H9 (cell line): ENCODE measurements at regions not wholly inside any gene's neighbourhood (a gene's known extent, or its start where the extent isn't known, plus 50 kb on each side); places are given as distances from the start of the nearest gene placed in this dataset.

Experiments
- DNase-seq: peaks from one replicate; pipeline ENCODE4 v3.0.0-alpha.2; 2017
- H2AFZ ChIP-seq: one replicate; pipeline ENCODE4 v1.6.1; 2013; ENCODE audit warnings: mild to moderate bottlenecking, low read length, control low read depth, moderate library complexity
- H2AK5ac ChIP-seq: 2 replicates; pipeline ENCODE4 v1.6.1; 2013; ENCODE audit warnings: low read length, control low read depth, mixed read lengths; ENCODE audit not compliant: insufficient read length
- H2BK120ac ChIP-seq: one replicate; pipeline ENCODE4 v1.6.1; 2013; ENCODE audit warnings: low read depth, mild to moderate bottlenecking, low read length, control low read depth, inconsistent platforms; ENCODE audit not compliant: poor library complexity, severe bottlenecking
- H2BK12ac ChIP-seq: 2 replicates; pipeline ENCODE4 v1.6.1; 2013; ENCODE audit warnings: low read length, control low read depth, mixed read lengths, low read depth; ENCODE audit not compliant: insufficient read length
- H2BK15ac ChIP-seq: 2 replicates; pipeline ENCODE4 v1.6.1; 2013; ENCODE audit warnings: low read depth, low read length, control low read depth
- H2BK20ac ChIP-seq: one replicate; pipeline ENCODE4 v1.6.1; 2013; ENCODE audit warnings: low read depth, mild to moderate bottlenecking, low read length, control low read depth, inconsistent platforms; ENCODE audit not compliant: poor library complexity, severe bottlenecking
- H2BK5ac ChIP-seq: 2 replicates; pipeline ENCODE4 v1.6.1; 2013; ENCODE audit warnings: low read length, control low read depth, mixed read lengths; ENCODE audit not compliant: insufficient read length
- H3K14ac ChIP-seq: 2 replicates; pipeline ENCODE4 v1.6.1; 2013; ENCODE audit warnings: low read length, control low read depth; ENCODE audit not compliant: insufficient read depth
- H3K18ac ChIP-seq: 2 replicates; pipeline ENCODE4 v1.6.1; 2013; ENCODE audit warnings: low read depth, mild to moderate bottlenecking, mixed read lengths, low read length, control low read depth; ENCODE audit not compliant: insufficient read length
- H3K23ac ChIP-seq: 2 replicates; pipeline ENCODE4 v1.6.1; 2013; ENCODE audit warnings: low read length, control low read depth, mixed read lengths, low read depth; ENCODE audit not compliant: insufficient read length
- H3K23me2 ChIP-seq: 2 replicates; pipeline ENCODE4 v1.6.1; 2013; ENCODE audit warnings: low read depth, mild to moderate bottlenecking, mixed read lengths, low read length, control low read depth; ENCODE audit not compliant: insufficient read length, poor library complexity, severe bottlenecking
- H3K27ac ChIP-seq: 2 replicates; pipeline ENCODE4 v1.5.1; 2013; ENCODE audit warnings: low read length, control low read depth, mixed read lengths, low read depth; ENCODE audit not compliant: insufficient read length
- H3K27me3 ChIP-seq: 2 replicates; pipeline ENCODE4 v1.6.1; 2013; ENCODE audit warnings: low read length, control low read depth, inconsistent platforms; ENCODE audit not compliant: insufficient read depth
- H3K4ac ChIP-seq: 2 replicates; pipeline ENCODE4 v1.6.1; 2013; ENCODE audit warnings: low read depth, mild to moderate bottlenecking, control low read depth, inconsistent platforms, low read length, moderate library complexity
- H3K4me1 ChIP-seq: 2 replicates; pipeline ENCODE4 v1.6.1; 2013; ENCODE audit warnings: low read length, control low read depth, inconsistent platforms; ENCODE audit not compliant: insufficient read depth
- H3K4me2 ChIP-seq: 2 replicates; pipeline ENCODE4 v1.6.1; 2013; ENCODE audit warnings: low read length, control low read depth, mixed read lengths; ENCODE audit not compliant: insufficient read length, insufficient read depth
- H3K56ac ChIP-seq: 2 replicates; pipeline ENCODE4 v1.6.1; 2013; ENCODE audit warnings: low read depth, mild to moderate bottlenecking, mixed read lengths, low read length, control low read depth; ENCODE audit not compliant: insufficient read length
- H3K79me1 ChIP-seq: 2 replicates; pipeline ENCODE4 v1.6.1; 2013; ENCODE audit warnings: low read depth, mild to moderate bottlenecking, moderate library complexity, low read length, control low read depth, inconsistent platforms; ENCODE audit not compliant: insufficient read depth, poor library complexity, severe bottlenecking
- H3K79me2 ChIP-seq: 2 replicates; pipeline ENCODE4 v1.6.1; 2013; ENCODE audit warnings: low read length, control low read depth, inconsistent platforms; ENCODE audit not compliant: insufficient read depth
- H3K9ac ChIP-seq: 2 replicates; pipeline ENCODE4 v1.6.1; 2013; ENCODE audit warnings: low read length, control low read depth, mixed read lengths; ENCODE audit not compliant: insufficient read length; ENCODE audit errors: extremely low read depth
- H3K9me3 ChIP-seq: one replicate; pipeline ENCODE4 v1.6.1; 2013; ENCODE audit warnings: low read depth, low read length, inconsistent platforms; ENCODE audit not compliant: control insufficient read depth
- H3T11ph ChIP-seq: one replicate; pipeline ENCODE4 v1.6.1; 2013; ENCODE audit warnings: mild to moderate bottlenecking, low read length, control low read depth, inconsistent platforms
- H4K20me1 ChIP-seq: one replicate; pipeline ENCODE4 v1.6.1; 2013; ENCODE audit not compliant: control insufficient read depth, insufficient read length, insufficient read depth
- H4K5ac ChIP-seq: 2 replicates; pipeline ENCODE4 v1.6.1; 2013; ENCODE audit warnings: low read depth, mild to moderate bottlenecking, mixed read lengths, low read length, control low read depth; ENCODE audit not compliant: insufficient read length
- H4K8ac ChIP-seq: replicated peaks from 2 replicates; pipeline ENCODE4 v1.6.1; 2013; ENCODE audit warnings: low read length, control low read depth, mixed read lengths, low read depth; ENCODE audit not compliant: insufficient read length
- H4K91ac ChIP-seq: 2 replicates; pipeline ENCODE4 v1.6.1; 2013; ENCODE audit warnings: low read depth, mild to moderate bottlenecking, moderate library complexity, mixed read lengths, low read length, control low read depth; ENCODE audit not compliant: insufficient read length
- H3K27ac Mint-ChIP-seq, 3 experiments: 2 replicates in 2 of 3; 3 replicates in 1 of 3; pipeline ENCODE4 v1.8.0; 2020 to 2021; ENCODE audit warnings: mixed read lengths in 3 of 3, mild to moderate bottlenecking in 1 of 3, moderate library complexity in 1 of 3
- H3K27me3 Mint-ChIP-seq: 2 replicates; pipeline ENCODE4 v1.8.0; 2021; ENCODE audit warnings: low read depth, mild to moderate bottlenecking, moderate library complexity, mixed read lengths
- H3K36me3 Mint-ChIP-seq, 3 experiments: 2 replicates in 2 of 3; 3 replicates in 1 of 3; pipeline ENCODE4 v1.8.0; 2020 to 2021; ENCODE audit warnings: low read depth in 3 of 3, mixed read lengths in 3 of 3; ENCODE audit not compliant: insufficient read depth in 1 of 3
- H3K4me1 Mint-ChIP-seq, 2 experiments: 2 replicates each; pipeline ENCODE4 v1.8.0; 2020; ENCODE audit warnings: mixed read lengths in 2 of 2
- H3K4me3 Mint-ChIP-seq, 2 experiments: 2 replicates in 1 of 2; 3 replicates in 1 of 2; pipeline ENCODE4 v1.8.0; 2020 to 2021; ENCODE audit warnings: mild to moderate bottlenecking in 2 of 2, mixed read lengths in 2 of 2, moderate library complexity in 1 of 2
- H3K9me3 Mint-ChIP-seq, 2 experiments: 2 replicates in 1 of 2; 3 replicates in 1 of 2; pipeline ENCODE4 v1.8.0; 2020; ENCODE audit warnings: mild to moderate bottlenecking in 2 of 2, mixed read lengths in 2 of 2, moderate library complexity in 1 of 2
- CTCF ChIP-seq: fragments of 200-600 bp; sonication (generic); conservative IDR thresholded peaks from 3 replicates; pipeline ENCODE4 v1.8.0; 2021; ENCODE audit warnings: antibody characterized with exemption, mild to moderate bottlenecking
- WGBS: extraction: QIAGEN DNeasy Blood & Tissue Kit; methylation state at CpG from one replicate; pipeline ENCODE4 v1.1.7; 2013; ENCODE audit warnings: missing lambda C conversion rate, low lambda C conversion rate, mixed read lengths; ENCODE audit not compliant: insufficient read length; ENCODE audit errors: extremely low coverage; 5-methylcytosine and 5-hydroxymethylcytosine counted together

GRCh38 chr5:3353561-3353960 lies 242.1 kb upstream of the IRX1 start:
- peaks cover 2% of the 10 kb centered on the region in 2 experiments; a peak in 3 of 4 replicates for H3K4me1 Mint-ChIP-seq
- H3K9me3 Mint-ChIP-seq, result no peaks in the 10 kb centered on the region
- H3K9ac ChIP-seq, result no peak overlapping the region
- no peak overlapping the region for H4K91ac ChIP-seq
- H3K27me3 ChIP-seq, result no peaks in the 10 kb centered on the region
- H2BK15ac ChIP-seq, result no peak overlapping the region
- H2BK5ac ChIP-seq, result no peak overlapping the region
- TF ChIP-seq CTCF, result no peak
- no peak overlapping the region for H2BK12ac ChIP-seq
- H3K23me2 ChIP-seq, result no peaks in the 10 kb centered on the region
- WGBS, result no CpG with 5 or more reads among the region's 7 CpGs
- no peak overlapping the region for H4K5ac ChIP-seq
- peaks cover 3% of the 10 kb centered on the region; the same call in 1 of the 2 replicates for H3K27me3 Mint-ChIP-seq
- no peak overlapping the region for H3K14ac ChIP-seq
- H2BK120ac ChIP-seq, result no peak overlapping the region
- H4K8ac ChIP-seq, result no peak overlapping the region
- H3K56ac ChIP-seq, result no peak overlapping the region
- no peak overlapping the region for H2AK5ac ChIP-seq
- H3K4me2 ChIP-seq, result no peak overlapping the region
- no peak overlapping the region for H3K4ac ChIP-seq
- no peak overlapping the region for H3K27ac ChIP-seq
- H3T11ph ChIP-seq, result no peak overlapping the region
- no peaks in the 10 kb centered on the region for H3K9me3 ChIP-seq
- peak; percentile 9 for DNase-seq
- no peak overlapping the region for H3K23ac ChIP-seq
- no peak overlapping the region for H3K4me3 Mint-ChIP-seq
- no peak overlapping the region for H2AFZ ChIP-seq
- H4K20me1 ChIP-seq, result no peaks in the 10 kb centered on the region
- H3K18ac ChIP-seq, result no peak overlapping the region
- no peaks in the 10 kb centered on the region for H3K36me3 Mint-ChIP-seq
- H3K27ac Mint-ChIP-seq, result no peak overlapping the region
- no peaks in the 10 kb centered on the region for H3K79me2 ChIP-seq
- H3K79me1 ChIP-seq, result no peaks in the 10 kb centered on the region
- H2BK20ac ChIP-seq, result no peak overlapping the region
- H3K4me1 ChIP-seq, result no peaks in the 10 kb centered on the region; the same call in 1 of the 2 replicates
